Body of pancreas (tissue), 4 donors: ENCODE measurements at regions not wholly inside any gene's neighbourhood (a gene's known extent, or its start where the extent isn't known, plus 50 kb on each side); places are given as distances from the start of the nearest gene placed in this dataset.
A peak's percentile ranks its signal among the peaks of the same experiment; 100 is the strongest.

Experiments used
- ATAC-seq: fragments of 150-250 bp; one replicate; pipeline ENCODE4 v1.9.1; 2016
- DNase-seq, 4 donors: peaks; one replicate each; pipeline ENCODE4 v3.0.0-alpha.2; 2019
- H3K27ac ChIP-seq, 4 donors: fragments of 200-600 bp; sonication (generic); 1 replicate in 3 of 4; 2 replicates in 1 of 4; pipeline versions ENCODE4 v1.5.1 to v1.6.1; 2016 to 2019; ENCODE audit warnings: mild to moderate bottlenecking in 1 of 4, mixed read lengths in 1 of 4, moderate library complexity in 1 of 4
- H3K27me3 ChIP-seq, 2 donors: fragments of 200-600 bp; sonication (generic); one replicate each; pipeline ENCODE4 v1.6.0; 2016; ENCODE audit warnings: mild to moderate bottlenecking in 1 of 2
- H3K36me3 ChIP-seq, 2 donors: fragments of 200-600 bp; sonication (generic); replicated peaks in 1 of 2; 2 replicates each; pipeline ENCODE4 v1.5.1; 2016; ENCODE audit warnings: low read depth in 2 of 2; ENCODE audit not compliant: insufficient read depth in 1 of 2
- H3K4me1 ChIP-seq: fragments of 200-600 bp; sonication (generic); one replicate; pipeline ENCODE4 v1.6.0; 2016
- H3K4me3 ChIP-seq, 2 donors: fragments of 200-600 bp; sonication (generic); 1 replicate in 1 of 2; 2 replicates in 1 of 2; pipeline ENCODE4 v1.5.1; 2016 to 2019
- H3K9me3 ChIP-seq, 3 donors: fragments of 200-600 bp; sonication (generic); 1 replicate in 2 of 3; 2 replicates in 1 of 3; pipeline ENCODE4 v1.5.1; 2016
- CTCF ChIP-seq, 7 experiments: fragments of 450-650 bp in 4 of 7; fragments of 200-600 bp in 3 of 7; sonication (generic) in 3 of 7; IDR thresholded peaks; one replicate each; pipeline ENCODE4 v1.5.1; 2016 to 2019; ENCODE audit warnings: antibody characterized with exemption in 7 of 7
- POLR2A ChIP-seq, 3 donors: fragments of 450-650 bp; IDR thresholded peaks; one replicate each; pipeline ENCODE4 v1.6.1; 2016; ENCODE audit warnings: antibody characterized with exemption in 3 of 3, mild to moderate bottlenecking in 2 of 3
- WGBS, 2 donors: methylation state at CpG; one replicate each; pipeline ENCODE4 v1.1.5; 2017; 5-methylcytosine and 5-hydroxymethylcytosine counted together
- intact Hi-C: fragments of 100-400 bp; cut with DNase I; formaldehyde crosslinking; loops from one replicate; pipeline ENCODE4 v1.15.1; 2023

GRCh38 chr10:128211953-128212727 is 85.9 kb upstream of the MKI67 start:
- 21 to 28% methylated on average over 26 to 32 of the region's 32 CpGs for WGBS, 2 donors
- Histone ChIP-seq H3K27me3 (no peaks in the 10 kb centered on the region), H3K36me3 (no peaks in the 10 kb centered on the region), H3K4me3 (no peak overlapping the region), H3K9me3 (no peaks in the 10 kb centered on the region), H3K27ac (no peak overlapping the region), H3K4me1 (peaks cover 10% of the 10 kb centered on the region)
- DNase-seq (peak; percentile 84 to 91 (median 86)), ATAC-seq (peak; percentile 86)
- intact Hi-C loops, result no loop called here
- TF ChIP-seq CTCF (IDR thresholded peaks at IDR 0.05) (peak; percentile 79 to 99 (median 92)), POLR2A (IDR thresholded peaks at IDR 0.05) (no peak)

GRCh38 chr10:128213156-128213555 is 86.9 kb upstream of the MKI67 start:
- WGBS, 2 donors, result 62 to 76% methylated on average over 7 of the region's 7 CpGs
- no peak for ATAC-seq
- Histone ChIP-seq H3K36me3 (no peaks in the 10 kb centered on the region), H3K4me3 (no peak overlapping the region), H3K27ac (no peak overlapping the region), H3K9me3 (no peaks in the 10 kb centered on the region), H3K27me3 (no peaks in the 10 kb centered on the region), H3K4me1 (peaks cover 10% of the 10 kb centered on the region)
- TF ChIP-seq POLR2A (IDR thresholded peaks at IDR 0.05), result no peak
- TF ChIP-seq CTCF (IDR thresholded peaks at IDR 0.05), result no peak
- no peak for DNase-seq
- intact Hi-C loops, result no loop called here

GRCh38 chr10:128215733-128216132 is 89.5 kb upstream of the MKI67 start:
- H3K4me3 ChIP-seq, result no peak overlapping the region
- 60 to 65% methylated on average over 8 of the region's 8 CpGs for WGBS, 2 donors
- DNase-seq, result no peak
- H3K36me3 ChIP-seq, result no peaks in the 10 kb centered on the region
- no peaks in the 10 kb centered on the region for H3K27me3 ChIP-seq
- no peak for ATAC-seq
- no peaks in the 10 kb centered on the region for H3K9me3 ChIP-seq
- H3K4me1 ChIP-seq, result peaks cover 6% of the 10 kb centered on the region
- intact Hi-C loops, result no loop called here
- TF ChIP-seq POLR2A (IDR thresholded peaks at IDR 0.05), result no peak
- TF ChIP-seq CTCF (IDR thresholded peaks at IDR 0.05), result no peak
- H3K27ac ChIP-seq, result no peak overlapping the region

GRCh38 chr10:128217136-128217535 is 90.9 kb upstream of the MKI67 start:
- no peak for ATAC-seq
- DNase-seq, result no peak
- no peak overlapping the region for H3K27ac ChIP-seq

More at GRCh38 chr10:128217136-128217535, 90.9 kb upstream of the MKI67 start:
- intact Hi-C loops, result no loop called here
- Histone ChIP-seq H3K27me3 (no peaks in the 10 kb centered on the region), H3K4me3 (no peak overlapping the region), H3K4me1 (peaks cover under 1% of the 10 kb centered on the region), H3K36me3 (no peaks in the 10 kb centered on the region), H3K9me3 (no peaks in the 10 kb centered on the region)
- 72 to 78% methylated on average over 7 of the region's 7 CpGs for WGBS, 2 donors
- TF ChIP-seq CTCF (IDR thresholded peaks at IDR 0.05) (no peak), POLR2A (IDR thresholded peaks at IDR 0.05) (no peak)
